ENCODE measurements at regions not wholly inside any gene's neighbourhood (a gene's known extent, or its start where the extent isn't known, plus 50 kb on each side); places are given as distances from the start of the nearest gene placed in this dataset.

GRCh38 chr4:38319456-38320342 lies 344.3 kb upstream of the KLF3 start (continued):
- TF ChIP-seq ARID4A (CRISPR knock-in tag; IDR thresholded peaks at IDR 0.05; ENCODE audit: borderline replicate concordance): no peak
- TF ChIP-seq ZNF567 (CRISPR knock-in tag; IDR thresholded peaks at IDR 0.05; ENCODE audit: borderline replicate concordance): no peak
- no peak for TF ChIP-seq NR1H2 (CRISPR knock-in tag; IDR thresholded peaks at IDR 0.05; ENCODE audit: borderline replicate concordance, low read depth)
- TF ChIP-seq ZNF441 (CRISPR knock-in tag; IDR thresholded peaks at IDR 0.05; ENCODE audit: borderline replicate concordance): 0 out of 2 replicates have a peak, but pooled peaks have one; percentile 67
- TF ChIP-seq POLR2AphosphoS5 (IDR thresholded peaks at IDR 0.05; ENCODE audit: low read depth, low read length): no peak
- no peak for TF ChIP-seq RXRA (CRISPR knock-in tag; IDR thresholded peaks at IDR 0.05)
- no peak for TF ChIP-seq JUNB (CRISPR knock-in tag; IDR thresholded peaks at IDR 0.05; ENCODE audit: borderline replicate concordance)
- 0 out of 2 replicates have a peak, but pooled peaks have one; percentile 41 for TF ChIP-seq HDAC2 (CRISPR knock-in tag; IDR thresholded peaks at IDR 0.05)
- TF ChIP-seq RELA (CRISPR knock-in tag; IDR thresholded peaks at IDR 0.05): no peak
- no peak for TF ChIP-seq SALL2 (CRISPR knock-in tag; IDR thresholded peaks at IDR 0.05)
- no peak for TF ChIP-seq JDP2 (CRISPR knock-in tag; IDR thresholded peaks at IDR 0.05; ENCODE audit: borderline replicate concordance)
- TF ChIP-seq, protein P1, sequence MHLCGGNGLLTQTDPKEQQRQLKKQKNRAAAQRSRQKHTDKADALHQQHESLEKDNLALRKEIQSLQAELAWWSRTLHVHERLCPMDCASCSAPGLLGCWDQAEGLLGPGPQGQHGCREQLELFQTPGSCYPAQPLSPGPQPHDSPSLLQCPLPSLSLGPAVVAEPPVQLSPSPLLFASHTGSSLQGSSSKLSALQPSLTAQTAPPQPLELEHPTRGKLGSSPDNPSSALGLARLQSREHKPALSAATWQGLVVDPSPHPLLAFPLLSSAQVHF (CRISPR knock-in tag; IDR thresholded peaks at IDR 0.05): no peak
- no peak for TF ChIP-seq ZNF275 (CRISPR knock-in tag; IDR thresholded peaks at IDR 0.05; ENCODE audit: borderline replicate concordance)
- TF ChIP-seq, protein P2, sequence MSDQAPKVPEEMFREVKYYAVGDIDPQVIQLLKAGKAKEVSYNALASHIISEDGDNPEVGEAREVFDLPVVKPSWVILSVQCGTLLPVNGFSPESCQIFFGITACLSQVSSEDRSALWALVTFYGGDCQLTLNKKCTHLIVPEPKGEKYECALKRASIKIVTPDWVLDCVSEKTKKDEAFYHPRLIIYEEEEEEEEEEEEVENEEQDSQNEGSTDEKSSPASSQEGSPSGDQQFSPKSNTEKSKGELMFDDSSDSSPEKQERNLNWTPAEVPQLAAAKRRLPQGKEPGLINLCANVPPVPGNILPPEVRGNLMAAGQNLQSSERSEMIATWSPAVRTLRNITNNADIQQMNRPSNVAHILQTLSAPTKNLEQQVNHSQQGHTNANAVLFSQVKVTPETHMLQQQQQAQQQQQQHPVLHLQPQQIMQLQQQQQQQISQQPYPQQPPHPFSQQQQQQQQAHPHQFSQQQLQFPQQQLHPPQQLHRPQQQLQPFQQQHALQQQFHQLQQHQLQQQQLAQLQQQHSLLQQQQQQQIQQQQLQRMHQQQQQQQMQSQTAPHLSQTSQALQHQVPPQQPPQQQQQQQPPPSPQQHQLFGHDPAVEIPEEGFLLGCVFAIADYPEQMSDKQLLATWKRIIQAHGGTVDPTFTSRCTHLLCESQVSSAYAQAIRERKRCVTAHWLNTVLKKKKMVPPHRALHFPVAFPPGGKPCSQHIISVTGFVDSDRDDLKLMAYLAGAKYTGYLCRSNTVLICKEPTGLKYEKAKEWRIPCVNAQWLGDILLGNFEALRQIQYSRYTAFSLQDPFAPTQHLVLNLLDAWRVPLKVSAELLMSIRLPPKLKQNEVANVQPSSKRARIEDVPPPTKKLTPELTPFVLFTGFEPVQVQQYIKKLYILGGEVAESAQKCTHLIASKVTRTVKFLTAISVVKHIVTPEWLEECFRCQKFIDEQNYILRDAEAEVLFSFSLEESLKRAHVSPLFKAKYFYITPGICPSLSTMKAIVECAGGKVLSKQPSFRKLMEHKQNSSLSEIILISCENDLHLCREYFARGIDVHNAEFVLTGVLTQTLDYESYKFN (CRISPR knock-in tag; conservative IDR thresholded peaks at IDR 0.05): peak; percentile 21; the same call in 1 of the 2 replicates
- no peak for TF ChIP-seq TBX2 (CRISPR knock-in tag; IDR thresholded peaks at IDR 0.05; ENCODE audit: borderline replicate concordance)
- no peak for TF ChIP-seq SRSF4 (IDR thresholded peaks at IDR 0.05; ENCODE audit: low read depth, low read length, poor library complexity, severe bottlenecking)
- no peak for TF ChIP-seq MED13 (CRISPR knock-in tag; IDR thresholded peaks at IDR 0.05)
